ENCODE measurements at regions not wholly inside any gene's neighbourhood (a gene's known extent, or its start where the extent isn't known, plus 50 kb on each side); places are given as distances from the start of the nearest gene placed in this dataset.

- in situ Hi-C loops (cut with MboI; ENCODE audit: low pct_unique_long_range_greater_than_20kb, low sequenced_read_pairs): no loop called here
Observed at GRCh38 chr5:3190930-3191329, 404.7 kb upstream of the IRX1 start.

GRCh38 chr5:3190433-3190832 lies 405.2 kb upstream of the IRX1 start:
- DNase-seq: no peak
- in situ Hi-C loops (cut with MboI; ENCODE audit: low pct_unique_long_range_greater_than_20kb, low sequenced_read_pairs): no loop called here

More at GRCh38 chr5:3190930-3191329, 404.7 kb upstream of the IRX1 start:
- no peak for DNase-seq

- in situ Hi-C loops (cut with MboI; ENCODE audit: low pct_unique_long_range_greater_than_20kb, low sequenced_read_pairs): no loop called here
- DNase-seq: no peak
Observed at GRCh38 chr5:3187771-3188425, 407.7 kb upstream of the IRX1 start.

- in situ Hi-C loops (cut with MboI; ENCODE audit: low pct_unique_long_range_greater_than_20kb, low sequenced_read_pairs): no loop called here
Observed at GRCh38 chr5:3186736-3187405, 408.8 kb upstream of the IRX1 start.

GRCh38 chr5:3186156-3186555 lies 409.5 kb upstream of the IRX1 start:
- in situ Hi-C loops (cut with MboI; ENCODE audit: low pct_unique_long_range_greater_than_20kb, low sequenced_read_pairs): no loop called here
- DNase-seq: no peak

More at GRCh38 chr5:3186736-3187405, 408.8 kb upstream of the IRX1 start:
- no peak for DNase-seq

- DNase-seq: no peak
- in situ Hi-C loops (cut with MboI; ENCODE audit: low pct_unique_long_range_greater_than_20kb, low sequenced_read_pairs): no loop called here
Observed at GRCh38 chr5:3185488-3185887, 410.1 kb upstream of the IRX1 start.

GRCh38 chr5:3182133-3182876 lies 413.3 kb upstream of the IRX1 start:
- in situ Hi-C loops (cut with MboI; ENCODE audit: low pct_unique_long_range_greater_than_20kb, low sequenced_read_pairs): no loop called here
- no peak for DNase-seq

- DNase-seq: no peak
- in situ Hi-C loops (cut with MboI; ENCODE audit: low pct_unique_long_range_greater_than_20kb, low sequenced_read_pairs): no loop called here
Observed at GRCh38 chr5:3181671-3182070, 414.0 kb upstream of the IRX1 start.

- DNase-seq: no peak
- in situ Hi-C loops (cut with MboI; ENCODE audit: low pct_unique_long_range_greater_than_20kb, low sequenced_read_pairs): no loop called here
Observed at GRCh38 chr5:3180636-3181035, 415.0 kb upstream of the IRX1 start.

GRCh38 chr5:3179220-3179619 lies 416.4 kb upstream of the IRX1 start:
- DNase-seq: no peak
- in situ Hi-C loops (cut with MboI; ENCODE audit: low pct_unique_long_range_greater_than_20kb, low sequenced_read_pairs): no loop called here

GRCh38 chr5:3177338-3177737 lies 418.3 kb upstream of the IRX1 start:
- no peak for DNase-seq
- in situ Hi-C loops (cut with MboI; ENCODE audit: low pct_unique_long_range_greater_than_20kb, low sequenced_read_pairs): no loop called here

- in situ Hi-C loops (cut with MboI; ENCODE audit: low pct_unique_long_range_greater_than_20kb, low sequenced_read_pairs): no loop called here
Observed at GRCh38 chr5:3175416-3175815, 420.2 kb upstream of the IRX1 start.

GRCh38 chr5:3167473-3167872 lies 416.0 kb upstream of the IRX2 start:
- no peak for DNase-seq
- in situ Hi-C loops (cut with MboI; ENCODE audit: low pct_unique_long_range_greater_than_20kb, low sequenced_read_pairs): no loop called here

More at GRCh38 chr5:3175416-3175815, 420.2 kb upstream of the IRX1 start:
- no peak for DNase-seq

GRCh38 chr5:3163626-3164025 lies 412.1 kb upstream of the IRX2 start:
- in situ Hi-C loops (cut with MboI; ENCODE audit: low pct_unique_long_range_greater_than_20kb, low sequenced_read_pairs): no loop called here
- DNase-seq: no peak

GRCh38 chr5:3161672-3162071 lies 410.2 kb upstream of the IRX2 start:
- DNase-seq: no peak
- in situ Hi-C loops (cut with MboI; ENCODE audit: low pct_unique_long_range_greater_than_20kb, low sequenced_read_pairs): no loop called here

GRCh38 chr5:3157214-3157613 lies 405.7 kb upstream of the IRX2 start:
- no peak for DNase-seq
- in situ Hi-C loops (cut with MboI; ENCODE audit: low pct_unique_long_range_greater_than_20kb, low sequenced_read_pairs): no loop called here

GRCh38 chr5:3155717-3156116 lies 404.2 kb upstream of the IRX2 start:
- in situ Hi-C loops (cut with MboI; ENCODE audit: low pct_unique_long_range_greater_than_20kb, low sequenced_read_pairs): no loop called here

GRCh38 chr5:3155046-3155445 lies 403.6 kb upstream of the IRX2 start:
- in situ Hi-C loops (cut with MboI; ENCODE audit: low pct_unique_long_range_greater_than_20kb, low sequenced_read_pairs): no loop called here
- DNase-seq: no peak

More at GRCh38 chr5:3155717-3156116, 404.2 kb upstream of the IRX2 start:
- DNase-seq: no peak

GRCh38 chr5:3153906-3154305 lies 402.4 kb upstream of the IRX2 start:
- DNase-seq: no peak
- in situ Hi-C loops (cut with MboI; ENCODE audit: low pct_unique_long_range_greater_than_20kb, low sequenced_read_pairs): no loop called here

GRCh38 chr5:3153226-3153858 lies 401.9 kb upstream of the IRX2 start:
- in situ Hi-C loops (cut with MboI; ENCODE audit: low pct_unique_long_range_greater_than_20kb, low sequenced_read_pairs): no loop called here

More at GRCh38 chr5:3153226-3153858, 401.9 kb upstream of the IRX2 start:
- DNase-seq: no peak
